MM.1S (cell line): ENCODE measurements at regions not wholly inside any gene's neighbourhood (a gene's known extent, or its start where the extent isn't known, plus 50 kb on each side); places are given as distances from the start of the nearest gene placed in this dataset.

Experiments used
- CTCF ChIP-seq: fragments of 300-600 bp; sonication (generic); IDR thresholded peaks from 2 replicates; pipeline ENCODE4 v1.5.1; 2016; ENCODE audit warnings: antibody characterized with exemption, low read length, mixed read lengths
- EZH2 ChIP-seq: fragments of 300-600 bp; sonication (generic); optimal IDR thresholded peaks from 2 replicates; pipeline ENCODE3; 2017; ENCODE audit warnings: low read depth, mild to moderate bottlenecking, antibody characterized with exemption, low read length, mixed read lengths
- EZH2phosphoT487 ChIP-seq: fragments of 300-600 bp; sonication (generic); IDR thresholded peaks from 2 replicates; pipeline ENCODE4 v1.6.1; 2018; ENCODE audit warnings: antibody characterized with exemption, low read length

DNA sequence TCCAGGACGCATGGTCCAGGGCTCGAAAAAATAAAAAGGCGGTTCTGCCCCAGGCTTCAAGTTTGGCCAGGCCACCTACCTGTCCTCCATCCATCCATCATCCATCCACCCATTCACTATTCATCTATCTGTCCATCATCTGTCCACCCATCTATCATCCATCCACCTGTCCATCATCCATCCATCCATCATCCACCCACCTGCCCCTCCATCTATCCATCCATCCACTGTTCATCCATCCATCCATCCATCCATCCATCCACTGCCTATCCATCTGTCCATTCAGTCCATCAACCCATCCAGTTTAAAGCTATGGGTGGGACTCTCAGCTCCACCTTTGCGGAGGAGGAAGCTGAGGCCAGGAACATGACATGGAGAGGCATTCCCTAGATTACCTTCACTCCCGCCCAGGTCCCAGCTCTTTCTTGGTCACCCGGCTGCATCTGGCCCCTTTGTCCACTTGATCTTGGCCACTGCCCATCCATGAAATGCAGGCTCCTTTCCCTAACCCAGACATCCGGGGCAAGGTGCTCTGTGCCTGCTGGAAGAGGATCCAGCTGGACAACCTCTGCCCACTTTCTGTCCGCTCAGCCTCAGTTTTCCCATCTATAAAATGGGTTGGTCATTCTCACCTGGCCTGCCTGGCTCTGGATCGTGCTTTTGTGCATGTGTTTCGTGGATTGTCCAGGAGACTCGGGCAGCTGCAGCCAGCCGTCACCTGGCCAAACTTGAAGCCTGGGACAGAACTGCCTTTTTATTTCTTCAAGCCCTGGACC lies 236.0 kb upstream of the CIBAR2 start:
- no peak for TF ChIP-seq EZH2phosphoT487
- no peak for TF ChIP-seq CTCF
- no peak for TF ChIP-seq EZH2
